PC-3 (cell line): ENCODE measurements at regions not wholly inside any gene's neighbourhood (a gene's known extent, or its start where the extent isn't known, plus 50 kb on each side); places are given as distances from the start of the nearest gene placed in this dataset.

ENCODE experiments used
- ATAC-seq: fragments of 200-7000 bp; cut with Tn5 transposase; 2 replicates; pipeline ENCODE4 v1.9.1; 2020; ENCODE audit warnings: mild to moderate bottlenecking, moderate library complexity
- BruUV-seq: library from RNA; stranded (reverse); fragments of 400-500 nt; replicated peaks from 2 replicates; lab custom pipeline; 2021; lab: Mats Ljungman, UMichigan
- CTCF ChIA-PET: fragments of 300-600 bp; sonication (Branson Sonifier 250); formaldehyde crosslinking; loops from one replicate; lab custom pipeline; 2022; ENCODE audit warnings: antibody characterized with exemption; lab: Charles Lee
- POLR2A ChIA-PET: fragments of 300-600 bp; sonication (Branson Sonifier 250); formaldehyde crosslinking; loops from one replicate; lab custom pipeline; 2022; ENCODE audit warnings: antibody characterized with exemption; ENCODE audit not compliant: unreplicated experiment; lab: Charles Lee
- DNase-seq: peaks from one replicate; pipeline ENCODE4 v3.0.0-alpha.2; 2015
- H2AFZ ChIP-seq: fragments of 300-600 bp; sonication (generic); 2 replicates; pipeline ENCODE4 v1.6.0; 2016; ENCODE audit warnings: antibody characterized with exemption, low read length
- H3F3A ChIP-seq: fragments of 300-600 bp; sonication (generic); one replicate; pipeline ENCODE4 v1.6.0; 2017; ENCODE audit warnings: antibody characterized with exemption, low read length, control low read depth, mild to moderate bottlenecking; ENCODE audit not compliant: unreplicated experiment
- H3K27ac ChIP-seq: fragments of 300-600 bp; sonication (generic); 2 replicates; pipeline ENCODE4 v1.5.1; 2016; ENCODE audit warnings: mild to moderate bottlenecking, low read length
- H3K27me3 ChIP-seq: fragments of 300-600 bp; sonication (generic); 2 replicates; pipeline ENCODE4 v1.6.1; 2016; ENCODE audit warnings: low read length, mixed read lengths
- H3K36me3 ChIP-seq: fragments of 300-600 bp; sonication (generic); 2 replicates; pipeline ENCODE4 v1.6.1; 2016; ENCODE audit warnings: low read depth, mixed run types, low read length, mixed read lengths
- H3K4me1 ChIP-seq: fragments of 300-600 bp; sonication (generic); 2 replicates; pipeline ENCODE4 v1.5.1; 2016; ENCODE audit warnings: low read length; ENCODE audit not compliant: insufficient read depth
- H3K4me2 ChIP-seq: fragments of 300-600 bp; sonication (generic); 2 replicates; pipeline ENCODE4 v1.6.0; 2016; ENCODE audit warnings: low read length
- H3K4me3 ChIP-seq: fragments of 300-600 bp; sonication (generic); 2 replicates; pipeline ENCODE4 v1.5.1; 2016; ENCODE audit warnings: mild to moderate bottlenecking, low read length, mixed read lengths
- H3K79me2 ChIP-seq: fragments of 300-600 bp; sonication (generic); 2 replicates; pipeline ENCODE4 v1.6.1; 2017; ENCODE audit warnings: low read length, mixed read lengths
- H3K9ac ChIP-seq: fragments of 300-600 bp; sonication (generic); 2 replicates; pipeline ENCODE4 v1.6.0; 2016; ENCODE audit warnings: mild to moderate bottlenecking, low read length
- H3K9me2 ChIP-seq: fragments of 300-600 bp; sonication (generic); replicated peaks from 2 replicates; pipeline ENCODE4 v1.6.1; 2016; ENCODE audit warnings: mixed run types, low read length, mixed read lengths
- H3K9me3 ChIP-seq: fragments of 300-600 bp; sonication (generic); 2 replicates; pipeline ENCODE4 v1.6.1; 2016; ENCODE audit warnings: low read length, mixed read lengths
- H4K20me1 ChIP-seq: fragments of 300-600 bp; sonication (generic); 2 replicates; pipeline ENCODE4 v1.6.1; 2016; ENCODE audit warnings: low read length, mixed read lengths
- CTCF ChIP-seq: fragments of 300-600 bp; sonication (generic); conservative IDR thresholded peaks from 2 replicates; pipeline ENCODE4 v1.5.1; 2017; ENCODE audit warnings: antibody characterized with exemption, low read depth, mild to moderate bottlenecking, low read length
- EZH2 ChIP-seq: fragments of 300-600 bp; sonication (generic); IDR thresholded peaks from one replicate; pipeline ENCODE4 v1.6.1; 2017; ENCODE audit warnings: antibody characterized with exemption, mild to moderate bottlenecking, low read length; ENCODE audit not compliant: unreplicated experiment
- EZH2phosphoT487 ChIP-seq: fragments of 300-600 bp; sonication (generic); IDR thresholded peaks from 2 replicates; pipeline ENCODE4 v1.6.1; 2018; ENCODE audit warnings: mild to moderate bottlenecking, antibody characterized with exemption, low read length, borderline replicate concordance
- intact Hi-C: fragments of 100-400 bp; cut with micrococcal nuclease; formaldehyde crosslinking; loops from 2 replicates; pipeline ENCODE4 v1.9.0; 2023

GRCh38 chr9:23587433-23587832 lies 238.6 kb downstream of the ELAVL2 start:
- intact Hi-C loops: no loop called here
- ChIA-PET CTCF (no interaction called here), POLR2A (no interaction called here)
- no peaks in the 10 kb centered on the region for H3K9me3 ChIP-seq
- H3K79me2 ChIP-seq: no peaks in the 10 kb centered on the region
- ATAC-seq (no peak), DNase-seq (no peak)
- H3K9me2 ChIP-seq: no peaks in the 10 kb centered on the region
- no peak overlapping the region for H3K4me3 ChIP-seq
- TF ChIP-seq CTCF (no peak), EZH2phosphoT487 (no peak), EZH2 (no peak)
- peaks cover 9% of the 10 kb centered on the region for H3F3A ChIP-seq
- peaks cover 32% of the 10 kb centered on the region for H3K4me1 ChIP-seq
- no peak overlapping the region for H2AFZ ChIP-seq
- H3K9ac ChIP-seq: no peak overlapping the region
- no peak overlapping the region for H3K4me2 ChIP-seq
- 0 out of 2 replicates have a peak, but pooled peaks cover 2% of the 10 kb centered on the region for H3K36me3 ChIP-seq
- H4K20me1 ChIP-seq: no peaks in the 10 kb centered on the region
- no peaks in the 10 kb centered on the region for H3K27me3 ChIP-seq
- no peak overlapping the region for H3K27ac ChIP-seq
- BruUV-seq: no TSS peak

- Histone ChIP-seq H3K4me3 (no peak overlapping the region), H3K9me2 (no peaks in the 10 kb centered on the region), H3K4me2 (no peak overlapping the region), H4K20me1 (no peaks in the 10 kb centered on the region), H3F3A (peaks cover 7% of the 10 kb centered on the region), H3K4me1 (peaks cover 29% of the 10 kb centered on the region), H3K36me3 (0 out of 2 replicates have a peak, but pooled peaks cover 2% of the 10 kb centered on the region), H3K9me3 (no peaks in the 10 kb centered on the region), H3K27ac (no peak overlapping the region), H3K27me3 (no peaks in the 10 kb centered on the region), H3K79me2 (no peaks in the 10 kb centered on the region), H3K9ac (no peak overlapping the region), H2AFZ (no peak overlapping the region)
- TF ChIP-seq EZH2phosphoT487 (no peak), CTCF (peak; percentile 52)
- DNase-seq: peak; percentile 30
- ChIA-PET POLR2A (no interaction called here), CTCF (no interaction called here)
- no TSS peak for BruUV-seq
- ATAC-seq: no peak
- intact Hi-C loops: no loop called here
These were observed 238.1 kb downstream of the ELAVL2 start for GRCh38 chr9:23587903-23588302.

DNA sequence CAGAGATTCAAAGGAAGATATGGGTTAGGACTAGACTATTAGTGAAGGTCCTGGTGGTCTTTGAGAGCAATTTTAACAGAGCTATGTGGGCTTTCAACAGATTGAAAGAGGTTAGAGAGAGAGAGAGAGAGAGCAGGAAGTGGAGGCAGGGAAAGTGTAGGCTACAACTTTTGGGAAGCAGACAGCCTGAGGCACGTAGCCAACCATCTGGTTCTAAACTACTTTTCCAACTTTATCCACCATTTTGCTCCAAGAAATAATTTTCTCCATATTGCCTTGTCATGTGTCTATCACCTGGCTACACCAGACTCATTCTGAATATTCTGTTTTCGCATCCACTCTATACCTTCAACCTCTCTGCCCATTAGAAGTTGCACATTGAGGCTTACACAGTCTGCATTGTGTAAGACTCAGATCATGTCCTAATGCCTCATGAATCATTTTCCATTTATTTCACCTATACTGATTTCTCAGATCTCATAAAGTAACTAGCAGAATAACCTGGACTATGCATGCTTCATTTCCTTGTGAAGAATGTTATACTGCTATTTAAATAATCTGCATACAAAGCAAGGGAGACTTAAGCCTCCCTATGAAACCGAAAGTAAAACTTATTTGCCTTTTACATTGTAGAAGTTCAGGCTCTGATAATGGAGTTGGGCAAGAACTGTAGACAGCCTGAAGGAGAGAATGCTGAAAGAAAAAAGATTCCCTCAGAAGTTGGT lies 235.6 kb downstream of the ELAVL2 start:
- no peaks in the 10 kb centered on the region for H4K20me1 ChIP-seq
- H3K79me2 ChIP-seq: no peaks in the 10 kb centered on the region
- no peak overlapping the region for H3K9ac ChIP-seq
- ATAC-seq: peak; percentile 35; the same call in 1 of the 2 replicates
- H2AFZ ChIP-seq: no peak overlapping the region
- DNase-seq: peak; percentile 33
- H3K27ac ChIP-seq: peak overlapping the region; percentile 28; the same call in 1 of the 2 replicates
- H3K27me3 ChIP-seq: no peaks in the 10 kb centered on the region
- peaks cover 20% of the 10 kb centered on the region; the same call in 1 of the 2 replicates for H3K4me1 ChIP-seq
- H3K9me2 ChIP-seq: no peaks in the 10 kb centered on the region
- H3K4me3 ChIP-seq: peak overlapping the region; percentile 32; the same call in 1 of the 2 replicates
- ChIA-PET CTCF (no interaction called here), POLR2A (no interaction called here)
- TF ChIP-seq EZH2phosphoT487 (no peak), CTCF (no peak), EZH2 (no peak)
- peak overlapping the region; percentile 78 for H3K4me2 ChIP-seq
- no peaks in the 10 kb centered on the region for H3K36me3 ChIP-seq
- no TSS peak for BruUV-seq
- no peaks in the 10 kb centered on the region for H3F3A ChIP-seq
- intact Hi-C loops: no loop called here
- H3K9me3 ChIP-seq: no peaks in the 10 kb centered on the region
